DMS53 treated with DMSO at 0.1 percent for 48 hours (cell line): ENCODE measurements at regions not wholly inside any gene's neighbourhood (a gene's known extent, or its start where the extent isn't known, plus 50 kb on each side); places are given as distances from the start of the nearest gene placed in this dataset.

ENCODE experiments used
- DNase-seq: peaks from one replicate; lab custom pipeline; 2025; ENCODE audit not compliant: unreplicated experiment; lab: John Stamatoyannopoulos, UW

GRCh38 chr12:115072712-115073111 lies 388.7 kb upstream of the TBX3 start:
- no peak for DNase-seq

GRCh38 chr12:115070313-115070712 lies 386.3 kb upstream of the TBX3 start:
- no peak for DNase-seq

- no peak for DNase-seq
Observed at GRCh38 chr12:115064296-115064695, 380.3 kb upstream of the TBX3 start.

- no peak for DNase-seq
Observed at GRCh38 chr12:115062741-115063140, 378.8 kb upstream of the TBX3 start.

GRCh38 chr12:115060477-115061168 lies 376.6 kb upstream of the TBX3 start:
- DNase-seq: no peak

GRCh38 chr12:115057445-115057844 lies 373.5 kb upstream of the TBX3 start:
- no peak for DNase-seq

- no peak for DNase-seq
Observed at GRCh38 chr12:115051378-115051777, 367.4 kb upstream of the TBX3 start.

- DNase-seq: no peak
Observed at GRCh38 chr12:115049614-115050013, 365.6 kb upstream of the TBX3 start.

GRCh38 chr12:115046805-115047204 lies 362.8 kb upstream of the TBX3 start:
- DNase-seq: no peak

GRCh38 chr12:115044073-115044472 lies 360.1 kb upstream of the TBX3 start:
- no peak for DNase-seq

- DNase-seq: no peak
Observed at GRCh38 chr12:115043079-115043478, 359.1 kb upstream of the TBX3 start.

GRCh38 chr12:115042341-115042740 lies 358.4 kb upstream of the TBX3 start:
- DNase-seq: no peak

GRCh38 chr12:115037830-115038229 lies 353.9 kb upstream of the TBX3 start:
- DNase-seq: no peak

- DNase-seq: no peak
Observed at GRCh38 chr12:115035535-115036107, 351.6 kb upstream of the TBX3 start.

- DNase-seq: no peak
Observed at GRCh38 chr12:115032521-115032920, 348.5 kb upstream of the TBX3 start.

- no peak for DNase-seq
Observed at GRCh38 chr12:115030017-115030416, 346.0 kb upstream of the TBX3 start.

- no peak for DNase-seq
Observed at GRCh38 chr12:115024531-115024930, 340.6 kb upstream of the TBX3 start.

- DNase-seq: no peak
Observed at GRCh38 chr12:115023279-115024265, 339.6 kb upstream of the TBX3 start.

- DNase-seq: no peak
Observed at GRCh38 chr12:115020091-115020490, 336.1 kb upstream of the TBX3 start.

GRCh38 chr12:115017346-115017745 lies 333.4 kb upstream of the TBX3 start:
- no peak for DNase-seq

- no peak for DNase-seq
Observed at GRCh38 chr12:115013236-115013981, 329.4 kb upstream of the TBX3 start.
